Pancreas (tissue), 10 donors: ENCODE measurements at regions not wholly inside any gene's neighbourhood (a gene's known extent, or its start where the extent isn't known, plus 50 kb on each side); places are given as distances from the start of the nearest gene placed in this dataset.
A peak's percentile ranks its signal among the peaks of the same experiment; 100 is the strongest.

Experiments
- ATAC-seq, 4 donors: fragments of 200-7000 bp; cut with Tn5 transposase; one replicate each; pipeline versions ENCODE4 v1.8.0 to v1.9.1; 2020; ENCODE audit warnings: mild to moderate bottlenecking in 4 of 4, moderate library complexity in 4 of 4
- DNase-seq, 6 donors: peaks; one replicate each; pipeline ENCODE4 v3.0.0-alpha.2; 2020
- FAIRE-seq: peaks from 2 replicates; lab custom pipeline; 2012; peaks lifted over from hg19 to GRCh38; lab: Jason Lieb, UNC
- H3K27ac ChIP-seq, 4 donors: fragments of 200-600 bp; sonication (generic); 1 replicate in 3 of 4; 2 replicates in 1 of 4; pipeline versions ENCODE4 v1.5.0 to v1.8.0; 2020
- H3K27me3 ChIP-seq, 4 donors: fragments of 200-600 bp; one replicate each; pipeline ENCODE4 v1.8.0; 2021
- H3K36me3 ChIP-seq, 3 donors: fragments of 200-600 bp; sonication (generic) in 1 of 3; one replicate each; pipeline versions ENCODE4 v1.5.0 to v1.8.0; 2020 to 2021
- H3K4me1 ChIP-seq, 3 donors: fragments of 200-600 bp; one replicate each; pipeline ENCODE4 v1.8.0; 2021
- H3K4me3 ChIP-seq, 4 donors: fragments of 200-600 bp; sonication (generic) in 2 of 4; one replicate each; pipeline versions ENCODE4 v1.5.0 to v1.8.0; 2020 to 2021
- H3K9me3 ChIP-seq, 4 donors: fragments of 200-600 bp; one replicate each; pipeline ENCODE4 v1.8.0; 2021
- WGBS, 2 donors: extraction: QIAGEN DNeasy Blood & Tissue Kit; methylation state at CpG; one replicate each; pipeline ENCODE4 v1.1.7; 2013; 5-methylcytosine and 5-hydroxymethylcytosine counted together
- intact Hi-C, 3 donors: fragments of 100-400 bp; cut with DNase I; formaldehyde crosslinking; loops; one replicate each; pipeline versions ENCODE4 v1.11.1 to v1.14.2; 2022
- TF ChIP-seq, protein P1 (sequence below), 4 donors: fragments of 200-600 bp; sonication (generic) in 3 of 4; IDR thresholded peaks; one replicate each; pipeline versions ENCODE4 v1.5.0 to v1.8.0; 2021; ENCODE audit warnings: antibody characterized with exemption in 4 of 4
- donor health status: healthy with polysubstance abuse.
- donor health status: DM: no; HTN: no; CAD: no; lungs with moderate emphysema.
- donor health status: DM: no; HTN: no; CAD: no.
- donor health status: control.
- donor health status: control.
- donor health status: Bipolar disorder and iron deficiency.
- donor health status: DM: yes; HTN: yes; CAD: no.
- donor health status: DM: no; HTN: no; CAD: no.
- donor health status: DM: no; HTN: no; CAD: no.
- donor health status: DM: yes; HTN: yes; CAD: no.

DNA sequence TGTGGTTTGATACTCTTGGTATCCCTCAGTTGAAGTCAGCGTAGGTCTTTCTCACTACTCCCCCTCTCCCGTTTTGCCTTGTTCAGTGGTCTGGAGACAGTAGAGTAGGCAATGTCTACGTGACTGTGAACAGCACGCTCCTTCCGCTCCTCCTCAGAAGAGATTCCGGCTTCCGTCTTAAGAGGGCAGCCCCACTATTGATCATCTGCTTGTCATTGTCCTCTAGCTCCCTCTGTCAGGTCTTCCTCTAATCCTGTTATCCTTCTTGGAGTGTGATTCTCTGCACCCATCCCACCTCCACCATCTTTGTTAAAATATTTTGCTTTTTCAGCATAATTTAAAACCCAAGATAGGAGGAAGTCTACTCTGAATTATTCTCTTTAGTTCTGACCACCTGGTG, 129.9 kb upstream of the KCNK2 start:
- no peak for FAIRE-seq

DNA sequence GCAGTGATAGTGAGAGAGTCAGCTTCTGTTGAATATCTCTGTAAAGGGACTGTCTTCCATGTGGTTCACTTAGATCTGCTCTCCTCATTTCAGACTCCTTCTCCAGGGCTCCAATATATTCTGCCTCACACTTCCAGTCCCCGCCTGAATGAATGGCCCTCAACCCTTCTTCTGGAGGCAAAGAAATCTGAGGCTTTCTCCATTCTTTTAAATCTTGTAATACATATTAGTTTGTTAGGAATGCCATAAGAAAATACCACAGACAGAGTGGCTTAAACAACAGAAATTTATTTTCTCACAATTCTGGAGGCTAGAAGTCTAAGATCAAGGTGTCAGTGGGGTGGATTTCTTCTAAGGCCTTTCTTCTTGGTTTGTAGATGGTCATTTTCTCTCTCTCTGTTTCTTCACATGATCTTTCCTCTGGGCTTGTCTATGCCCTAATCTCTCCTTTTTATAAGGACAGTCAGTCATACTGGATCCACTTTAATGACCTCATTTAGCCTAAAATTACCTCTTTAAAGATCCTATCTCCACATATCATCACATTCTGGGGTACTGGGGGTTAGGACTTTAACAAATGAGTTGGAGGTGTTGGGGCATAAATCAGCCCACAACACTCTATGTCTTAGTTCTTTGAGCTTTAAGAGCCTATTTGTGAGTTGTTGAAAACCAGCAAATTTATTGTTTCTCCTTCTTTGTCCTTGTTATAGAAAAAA, 128.5 kb upstream of the KCNK2 start:
- no peaks in the 10 kb centered on the region for H3K9me3 ChIP-seq
- 79 to 87% methylated on average over 1 of the region's 1 CpG for WGBS, 2 donors
- no peak for FAIRE-seq
- no peak for DNase-seq
- H3K27ac ChIP-seq = no peak overlapping the region
- H3K36me3 ChIP-seq = no peaks in the 10 kb centered on the region
- no peaks in the 10 kb centered on the region for H3K27me3 ChIP-seq
- intact Hi-C loops = no loop called here
- no peak overlapping the region for H3K4me3 ChIP-seq
- TF ChIP-seq, protein P1, sequence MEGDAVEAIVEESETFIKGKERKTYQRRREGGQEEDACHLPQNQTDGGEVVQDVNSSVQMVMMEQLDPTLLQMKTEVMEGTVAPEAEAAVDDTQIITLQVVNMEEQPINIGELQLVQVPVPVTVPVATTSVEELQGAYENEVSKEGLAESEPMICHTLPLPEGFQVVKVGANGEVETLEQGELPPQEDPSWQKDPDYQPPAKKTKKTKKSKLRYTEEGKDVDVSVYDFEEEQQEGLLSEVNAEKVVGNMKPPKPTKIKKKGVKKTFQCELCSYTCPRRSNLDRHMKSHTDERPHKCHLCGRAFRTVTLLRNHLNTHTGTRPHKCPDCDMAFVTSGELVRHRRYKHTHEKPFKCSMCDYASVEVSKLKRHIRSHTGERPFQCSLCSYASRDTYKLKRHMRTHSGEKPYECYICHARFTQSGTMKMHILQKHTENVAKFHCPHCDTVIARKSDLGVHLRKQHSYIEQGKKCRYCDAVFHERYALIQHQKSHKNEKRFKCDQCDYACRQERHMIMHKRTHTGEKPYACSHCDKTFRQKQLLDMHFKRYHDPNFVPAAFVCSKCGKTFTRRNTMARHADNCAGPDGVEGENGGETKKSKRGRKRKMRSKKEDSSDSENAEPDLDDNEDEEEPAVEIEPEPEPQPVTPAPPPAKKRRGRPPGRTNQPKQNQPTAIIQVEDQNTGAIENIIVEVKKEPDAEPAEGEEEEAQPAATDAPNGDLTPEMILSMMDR (IDR thresholded peaks at IDR 0.05) = no peak
- no peaks in the 10 kb centered on the region for H3K4me1 ChIP-seq
- ATAC-seq = no peak

More for the DNA sequence above, 129.9 kb upstream of the KCNK2 start:
- no peak overlapping the region for H3K4me3 ChIP-seq
- DNase-seq (no peak), ATAC-seq (no peak)
- TF ChIP-seq, protein P1 (IDR thresholded peaks at IDR 0.05) = no peak
- H3K27me3 ChIP-seq = no peaks in the 10 kb centered on the region
- no peak overlapping the region for H3K27ac ChIP-seq
- H3K4me1 ChIP-seq = no peaks in the 10 kb centered on the region
- no peaks in the 10 kb centered on the region for H3K36me3 ChIP-seq
- no peaks in the 10 kb centered on the region for H3K9me3 ChIP-seq
- intact Hi-C loops = no loop called here
- WGBS, 2 donors = 56 to 60% methylated on average over 7 of the region's 7 CpGs

DNA sequence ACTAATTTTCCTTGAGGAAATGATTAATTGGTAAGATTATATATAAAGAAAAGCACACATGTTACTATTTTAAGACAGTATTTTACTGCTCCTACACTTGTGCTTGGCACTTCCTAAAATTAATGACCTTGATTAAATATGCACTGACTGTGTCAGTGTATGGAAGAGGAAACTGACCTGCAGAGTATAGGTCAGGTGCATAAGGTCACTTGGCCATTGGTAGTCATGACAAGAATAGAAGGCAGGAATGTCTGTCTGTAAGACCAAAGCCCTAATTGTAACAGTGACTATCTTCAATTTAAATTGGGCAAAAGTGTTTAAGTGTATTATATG, 128.0 kb upstream of the KCNK2 start:
- DNase-seq = no peak
- Histone ChIP-seq H3K27ac (no peak overlapping the region), H3K36me3 (no peaks in the 10 kb centered on the region), H3K9me3 (no peaks in the 10 kb centered on the region), H3K4me3 (no peak overlapping the region), H3K27me3 (no peaks in the 10 kb centered on the region), H3K4me1 (no peaks in the 10 kb centered on the region)
- TF ChIP-seq, protein P1 (IDR thresholded peaks at IDR 0.05) = no peak
- intact Hi-C loops = no loop called here
- no peak for ATAC-seq
- FAIRE-seq = no peak

DNA sequence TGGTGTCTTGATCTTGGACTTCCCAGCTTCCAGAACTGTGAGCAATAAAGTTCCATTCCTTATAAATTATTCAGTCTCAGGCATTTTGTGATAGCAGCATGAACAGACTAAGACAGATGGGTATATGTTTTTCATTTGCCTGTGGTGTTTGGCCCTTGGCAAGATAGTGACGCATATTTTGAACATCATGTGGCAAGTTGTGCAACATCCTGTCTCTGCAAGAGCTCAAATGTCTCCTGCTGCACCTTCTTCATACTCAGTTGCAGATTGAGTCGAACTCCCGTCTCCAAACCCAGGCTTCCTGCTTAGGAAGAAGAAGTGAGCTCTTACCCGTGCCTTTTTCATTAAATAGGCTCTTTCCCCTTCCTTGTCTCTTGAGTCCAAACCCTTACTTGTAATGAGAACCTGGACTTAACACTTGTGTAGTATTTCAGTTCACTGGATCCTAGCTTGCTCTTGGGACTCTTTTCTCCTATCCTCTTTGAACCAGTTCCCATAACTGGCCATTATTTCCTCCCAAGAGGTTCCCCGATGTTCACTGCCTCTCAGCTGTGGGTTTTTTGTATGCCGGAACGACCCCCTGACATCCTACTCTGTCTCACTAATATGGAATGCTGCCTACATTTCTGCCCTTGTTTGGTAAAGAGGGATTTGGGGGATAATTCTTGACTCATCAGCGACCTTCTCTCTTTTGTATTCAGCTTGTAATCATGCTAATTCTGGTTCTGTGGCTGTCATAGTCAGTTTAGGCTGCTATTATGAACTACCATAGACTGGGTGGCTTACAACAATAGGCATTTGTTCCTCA, 125.0 kb upstream of the KCNK2 start:
- Histone ChIP-seq H3K4me3 (no peak overlapping the region), H3K9me3 (no peaks in the 10 kb centered on the region), H3K27ac (no peak overlapping the region), H3K4me1 (no peaks in the 10 kb centered on the region), H3K36me3 (no peaks in the 10 kb centered on the region), H3K27me3 (no peaks in the 10 kb centered on the region)
- ATAC-seq (peak in 2 of 4 donors; percentile 34 to 63), DNase-seq (no peak), FAIRE-seq (no peak)
- TF ChIP-seq, protein P1 (IDR thresholded peaks at IDR 0.05) = no peak
- intact Hi-C loops = no loop called here
- 51 to 60% methylated on average over 8 of the region's 8 CpGs for WGBS, 2 donors

DNA sequence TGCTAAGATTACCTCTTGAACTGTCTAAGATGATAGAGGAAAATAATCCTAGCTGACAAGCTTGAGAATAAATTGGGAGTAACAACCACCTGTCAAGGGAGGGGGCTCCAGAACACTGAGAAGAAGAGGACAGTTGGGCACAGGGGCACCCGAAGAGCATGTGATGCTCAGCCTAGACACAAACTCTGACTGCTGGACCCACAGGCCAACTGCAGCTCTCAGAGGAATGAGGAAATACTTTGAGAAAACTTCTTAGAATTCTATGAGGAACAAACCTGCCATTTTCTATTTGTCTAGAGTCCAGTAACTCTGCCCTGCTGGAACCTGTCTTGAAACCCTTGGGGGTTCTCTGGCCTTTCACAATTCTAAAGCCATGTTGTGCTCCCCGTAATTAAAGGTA, 124.1 kb upstream of the KCNK2 start:
- intact Hi-C loops = no loop called here
- 45 to 53% methylated on average over 2 of the region's 2 CpGs for WGBS, 2 donors
- DNase-seq (no peak), ATAC-seq (no peak), FAIRE-seq (no peak)
- TF ChIP-seq, protein P1 (IDR thresholded peaks at IDR 0.05) = no peak
- Histone ChIP-seq H3K27me3 (no peaks in the 10 kb centered on the region), H3K9me3 (no peaks in the 10 kb centered on the region), H3K4me3 (no peak overlapping the region), H3K4me1 (no peaks in the 10 kb centered on the region), H3K36me3 (no peaks in the 10 kb centered on the region), H3K27ac (no peak overlapping the region)
